ENCODE measurements at regions not wholly inside any gene's neighbourhood (a gene's known extent, or its start where the extent isn't known, plus 50 kb on each side); places are given as distances from the start of the nearest gene placed in this dataset.
"Not testable (repeated sequence)": the region's sequence is repeated elsewhere in the genome, so short reads cannot be mapped to it uniquely, and the experiment has no call there.

DNA sequence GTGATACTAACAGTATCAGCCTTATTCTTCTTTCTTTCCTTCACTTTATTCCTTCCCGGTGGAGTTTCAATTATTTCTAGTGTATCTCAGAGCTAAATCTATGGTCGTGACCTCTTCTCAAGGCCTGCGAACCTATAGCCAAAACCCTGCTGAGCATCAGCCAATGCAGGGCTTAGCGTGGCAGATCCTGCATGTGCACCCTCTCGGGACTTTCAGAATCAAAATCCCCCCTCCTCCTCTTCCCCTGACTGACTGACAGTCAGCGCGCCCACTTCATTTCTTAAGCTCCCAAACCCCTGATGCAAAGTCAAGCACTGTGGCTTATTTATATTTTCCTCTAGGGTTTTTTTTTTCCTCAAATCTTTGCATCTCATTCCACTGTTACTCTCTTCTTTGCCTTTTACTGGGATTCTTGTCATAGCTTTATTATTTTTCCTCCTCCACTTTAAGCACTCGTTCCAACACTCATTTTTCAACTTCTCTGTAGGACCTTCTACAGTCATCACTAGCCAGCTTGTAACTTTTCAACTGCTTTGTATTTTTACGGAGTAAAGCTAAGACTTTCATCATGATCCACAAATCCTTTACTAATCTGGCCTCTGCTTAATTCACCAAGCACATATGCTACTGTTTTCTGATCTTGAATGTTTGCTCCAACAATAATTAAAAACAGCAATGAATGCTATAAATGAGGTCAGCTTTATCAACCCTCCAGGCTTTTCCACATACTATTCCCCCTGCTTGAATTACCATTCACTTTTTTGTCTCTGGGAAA is 896.5 kb upstream of the PIK3C3 start:
- no peak for DNase-seq
- Histone ChIP-seq H3K27ac (no peak overlapping the region), H3K36me3 (no peaks in the 10 kb centered on the region), H3K27me3 (replicated peaks in 1 of 7) (no peaks in the 10 kb centered on the region), H3K4me3 (no peak overlapping the region), H3K9me3 (peaks cover 0 to 8% (median 0%) of the 10 kb centered on the region in 8 donors), H3K4me1 (no peaks in the 10 kb centered on the region)
- TF ChIP-seq POLR2A (IDR thresholded peaks at IDR 0.05), result no peak
- TF ChIP-seq POLR2AphosphoS5 (IDR thresholded peaks at IDR 0.05), result no peak
- TF ChIP-seq, protein P1, sequence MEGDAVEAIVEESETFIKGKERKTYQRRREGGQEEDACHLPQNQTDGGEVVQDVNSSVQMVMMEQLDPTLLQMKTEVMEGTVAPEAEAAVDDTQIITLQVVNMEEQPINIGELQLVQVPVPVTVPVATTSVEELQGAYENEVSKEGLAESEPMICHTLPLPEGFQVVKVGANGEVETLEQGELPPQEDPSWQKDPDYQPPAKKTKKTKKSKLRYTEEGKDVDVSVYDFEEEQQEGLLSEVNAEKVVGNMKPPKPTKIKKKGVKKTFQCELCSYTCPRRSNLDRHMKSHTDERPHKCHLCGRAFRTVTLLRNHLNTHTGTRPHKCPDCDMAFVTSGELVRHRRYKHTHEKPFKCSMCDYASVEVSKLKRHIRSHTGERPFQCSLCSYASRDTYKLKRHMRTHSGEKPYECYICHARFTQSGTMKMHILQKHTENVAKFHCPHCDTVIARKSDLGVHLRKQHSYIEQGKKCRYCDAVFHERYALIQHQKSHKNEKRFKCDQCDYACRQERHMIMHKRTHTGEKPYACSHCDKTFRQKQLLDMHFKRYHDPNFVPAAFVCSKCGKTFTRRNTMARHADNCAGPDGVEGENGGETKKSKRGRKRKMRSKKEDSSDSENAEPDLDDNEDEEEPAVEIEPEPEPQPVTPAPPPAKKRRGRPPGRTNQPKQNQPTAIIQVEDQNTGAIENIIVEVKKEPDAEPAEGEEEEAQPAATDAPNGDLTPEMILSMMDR (IDR thresholded peaks at IDR 0.05 in 8 of 11, conservative IDR thresholded peaks at IDR 0.05 in 3 of 11), result no peak
- 67 to 83% (median 75%) methylated on average over 9 of the region's 9 CpGs for WGBS, 5 donors
- intact Hi-C loops (cut with DNase I; ENCODE audit: low total_unique reads), result no loop called here

DNA sequence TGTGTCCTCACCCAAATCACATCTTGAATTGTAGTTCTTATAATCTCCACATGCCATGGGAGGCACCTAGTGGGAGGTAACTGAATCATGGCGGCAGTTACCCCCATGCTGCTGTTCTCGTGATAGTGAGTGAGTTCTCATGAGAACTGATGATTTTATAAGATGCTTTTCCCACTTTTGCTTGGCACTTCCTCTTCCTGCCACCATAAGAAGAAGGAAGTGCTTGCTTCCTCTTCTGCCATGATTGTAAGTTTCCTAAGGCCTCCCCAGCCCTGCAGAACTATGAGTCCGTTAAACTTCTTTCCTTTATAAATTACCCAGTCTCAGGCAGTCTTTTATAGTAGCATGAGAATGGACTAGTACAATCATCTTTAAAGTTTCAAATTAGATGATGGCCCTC is 902.4 kb upstream of the PIK3C3 start:
- no peaks in the 10 kb centered on the region for H3K36me3 ChIP-seq

DNA sequence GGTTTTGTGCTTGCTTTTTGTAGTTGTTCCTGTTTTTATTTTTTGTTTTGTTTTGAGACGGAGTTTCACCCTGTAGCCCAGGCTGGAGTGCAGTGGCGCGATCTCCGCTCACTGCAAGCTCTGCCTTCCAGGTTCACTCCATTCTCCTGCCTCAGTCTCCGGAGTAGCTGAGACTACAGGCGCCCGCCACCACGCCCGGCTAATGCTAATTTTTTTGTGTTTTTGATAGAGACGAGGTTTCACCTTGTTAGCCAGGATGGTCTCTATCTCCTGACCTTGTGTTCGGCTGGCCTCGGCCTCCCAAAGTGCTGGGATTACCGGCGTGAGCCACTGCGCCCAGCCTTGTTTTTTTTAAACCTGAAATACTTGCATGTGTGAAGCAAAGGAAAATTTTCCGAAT is 908.8 kb upstream of the PIK3C3 start:
- H3K27me3 ChIP-seq (replicated peaks in 1 of 7); intact Hi-C loops (cut with DNase I; ENCODE audit: low total_unique reads); H3K4me1 ChIP-seq; DNase-seq; H3K27ac ChIP-seq; H3K36me3 ChIP-seq; H3K4me3 ChIP-seq: not testable (repeated sequence)
- H3K9me3 ChIP-seq, result peaks cover 0 to 10% (median 0%) of the 10 kb centered on the region in 8 donors
- 91 to 96% (median 92%) methylated on average over 16 of the region's 16 CpGs for WGBS, 5 donors

More for the DNA sequence above, 902.4 kb upstream of the PIK3C3 start:
- H3K9me3 ChIP-seq, result peaks cover 0 to 22% (median 2%) of the 10 kb centered on the region in 8 donors
- TF ChIP-seq POLR2AphosphoS5 (IDR thresholded peaks at IDR 0.05), result no peak
- TF ChIP-seq, protein P1 (IDR thresholded peaks at IDR 0.05 in 8 of 11, conservative IDR thresholded peaks at IDR 0.05 in 3 of 11), result no peak
- no peak for TF ChIP-seq POLR2A (IDR thresholded peaks at IDR 0.05)
- H3K27me3 ChIP-seq (replicated peaks in 1 of 7), result no peaks in the 10 kb centered on the region
- intact Hi-C loops (cut with DNase I; ENCODE audit: low total_unique reads), result no loop called here
- H3K27ac ChIP-seq, result no peak overlapping the region
- DNase-seq, result no peak
- 72 to 90% (median 85%) methylated on average over 3 of the region's 3 CpGs for WGBS, 5 donors
- H3K4me1 ChIP-seq, result no peaks in the 10 kb centered on the region
- H3K4me3 ChIP-seq, result no peak overlapping the region

DNA sequence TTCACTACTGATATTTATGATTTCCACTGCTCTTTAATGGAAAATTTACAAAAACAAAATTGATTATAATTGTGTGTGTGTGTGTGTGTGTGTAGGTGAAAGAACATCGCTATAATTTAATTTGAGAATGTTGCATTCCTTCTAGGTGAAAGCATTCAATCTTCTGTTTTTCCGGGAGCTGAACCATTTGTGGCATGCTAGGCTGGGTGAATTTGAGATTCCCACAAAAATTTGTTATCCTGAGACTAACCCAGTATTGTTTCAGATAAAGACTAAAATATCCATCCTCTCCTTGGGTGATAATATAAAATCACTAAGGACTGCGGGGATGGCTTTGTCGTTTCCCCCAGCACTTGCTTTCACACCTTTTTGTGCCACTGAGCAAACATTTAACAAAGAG is 911.2 kb upstream of the PIK3C3 start:
- WGBS, 5 donors, result 78 to 85% (median 84%) methylated on average over 4 of the region's 4 CpGs

More for the DNA sequence above, 911.2 kb upstream of the PIK3C3 start:
- H3K27me3 ChIP-seq (replicated peaks in 1 of 7), result no peaks in the 10 kb centered on the region
- peaks cover 0 to 19% (median 2%) of the 10 kb centered on the region in 8 donors for H3K9me3 ChIP-seq
- H3K4me1 ChIP-seq, result no peaks in the 10 kb centered on the region
- TF ChIP-seq POLR2AphosphoS5 (IDR thresholded peaks at IDR 0.05) (no peak), POLR2A (IDR thresholded peaks at IDR 0.05) (no peak)
- TF ChIP-seq, protein P1 (IDR thresholded peaks at IDR 0.05 in 8 of 11, conservative IDR thresholded peaks at IDR 0.05 in 3 of 11), result no peak
- H3K36me3 ChIP-seq, result no peaks in the 10 kb centered on the region
- intact Hi-C loops (cut with DNase I; ENCODE audit: low total_unique reads), result no loop called here
- no peak overlapping the region for H3K27ac ChIP-seq
- DNase-seq, result no peak
- H3K4me3 ChIP-seq, result no peak overlapping the region
